Renal cortical epithelial cell (primary cell): ENCODE measurements at regions not wholly inside any gene's neighbourhood (a gene's known extent, or its start where the extent isn't known, plus 50 kb on each side); places are given as distances from the start of the nearest gene placed in this dataset.
"Not testable (repeated sequence)": the region's sequence is repeated elsewhere in the genome, so short reads cannot be mapped to it uniquely, and the experiment has no call there.

Experiments used
- DNase-seq: peaks from one replicate; pipeline ENCODE4 v3.0.0-alpha.2; 2011; ENCODE audit warnings: low read depth

- no peak for DNase-seq
These were observed 107.8 kb upstream of the AHI1 start for GRCh38 chr6:135605278-135605790.

GRCh38 chr6:135606392-135606791 lies 108.9 kb upstream of the AHI1 start:
- DNase-seq, result peak; percentile 73

- DNase-seq, result no peak
These were observed 110.5 kb upstream of the AHI1 start for GRCh38 chr6:135608031-135608430.

GRCh38 chr6:135610192-135610591 lies 112.7 kb upstream of the AHI1 start:
- not testable (repeated sequence) for DNase-seq

GRCh38 chr6:135616655-135617054 lies 119.1 kb upstream of the AHI1 start:
- DNase-seq, result no peak

- DNase-seq, result no peak
These were observed 119.7 kb upstream of the AHI1 start for GRCh38 chr6:135617222-135617621.

- DNase-seq, result no peak
These were observed 124.5 kb upstream of the AHI1 start for GRCh38 chr6:135622081-135622480.

- no peak for DNase-seq
These were observed 126.4 kb upstream of the AHI1 start for GRCh38 chr6:135623979-135624378.

GRCh38 chr6:135624402-135625295 lies 127.1 kb upstream of the AHI1 start:
- no peak for DNase-seq

- not testable (repeated sequence) for DNase-seq
These were observed 128.5 kb upstream of the AHI1 start for GRCh38 chr6:135626001-135626400.

GRCh38 chr6:135627092-135627715 lies 129.7 kb upstream of the AHI1 start:
- DNase-seq, result peak; percentile 87

GRCh38 chr6:135630789-135631376 lies 133.3 kb upstream of the AHI1 start:
- DNase-seq, result no peak

GRCh38 chr6:135631821-135632220 lies 134.3 kb upstream of the AHI1 start:
- no peak for DNase-seq

GRCh38 chr6:135633573-135633972 lies 136.0 kb upstream of the AHI1 start:
- DNase-seq, result peak; percentile 40

GRCh38 chr6:135637701-135638100 lies 140.2 kb upstream of the AHI1 start:
- no peak for DNase-seq

GRCh38 chr6:135638108-135638507 lies 140.6 kb upstream of the AHI1 start:
- no peak for DNase-seq

GRCh38 chr6:135640048-135640447 lies 142.5 kb upstream of the AHI1 start:
- no peak for DNase-seq

GRCh38 chr6:135640449-135641111 lies 143.0 kb upstream of the AHI1 start:
- no peak for DNase-seq

- DNase-seq, result no peak
These were observed 145.4 kb upstream of the AHI1 start for GRCh38 chr6:135642912-135643311.

- no peak for DNase-seq
These were observed 146.9 kb upstream of the AHI1 start for GRCh38 chr6:135644394-135644793.

GRCh38 chr6:135647521-135647920 lies 150.0 kb upstream of the AHI1 start:
- no peak for DNase-seq
